Testis (tissue), 2 donors: ENCODE measurements at regions not wholly inside any gene's neighbourhood (a gene's known extent, or its start where the extent isn't known, plus 50 kb on each side); places are given as distances from the start of the nearest gene placed in this dataset.

Source experiments
- CTCF ChIP-seq, 3 experiments: fragments of 450-650 bp in 2 of 3; fragments of 200-600 bp in 1 of 3; sonication (generic) in 1 of 3; IDR thresholded peaks; one replicate each; pipeline ENCODE4 v1.5.1; 2016 to 2019; ENCODE audit warnings: antibody characterized with exemption in 3 of 3, mild to moderate bottlenecking in 2 of 3, moderate library complexity in 1 of 3
- POLR2A ChIP-seq: fragments of 450-650 bp; IDR thresholded peaks from one replicate; pipeline ENCODE4 v1.6.1; 2017; ENCODE audit warnings: antibody characterized with exemption, mild to moderate bottlenecking, moderate library complexity

DNA sequence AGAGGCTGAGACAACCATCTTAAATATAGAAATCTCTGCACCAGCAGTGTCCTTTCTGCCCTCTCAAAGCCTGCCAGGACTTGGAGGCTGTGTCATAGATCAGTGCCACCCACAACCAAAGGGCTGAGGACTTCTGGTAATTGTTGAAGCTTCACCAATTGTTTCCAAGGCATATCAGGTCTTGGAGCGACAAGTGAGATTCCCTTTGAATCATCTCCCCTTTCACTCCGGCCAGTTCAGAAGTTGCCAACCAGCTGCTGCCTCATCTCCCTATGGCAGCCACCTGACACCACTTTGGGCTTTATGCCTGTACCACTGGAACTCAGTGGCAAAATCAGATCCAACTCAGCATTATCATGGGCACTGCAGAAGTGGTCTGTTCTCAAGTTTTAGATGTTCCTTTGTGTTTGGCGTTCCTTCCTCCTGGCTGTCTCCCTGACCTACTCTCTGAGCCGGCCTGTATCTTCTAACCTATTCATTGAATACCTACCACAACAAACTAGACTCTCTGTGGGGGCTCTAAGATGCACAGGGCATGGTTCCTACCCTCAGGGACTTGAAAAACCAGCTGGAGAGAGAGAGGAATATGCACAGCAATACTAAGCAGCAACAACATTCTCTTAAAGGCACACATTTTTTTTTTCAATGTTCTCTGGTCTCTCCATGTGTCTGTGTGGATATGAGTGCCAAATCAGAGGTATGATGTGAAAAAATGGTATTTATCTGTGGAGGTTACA, 90.8 kb upstream of the PFN2 start:
- TF ChIP-seq CTCF (IDR thresholded peaks at IDR 0.05) = no peak
- no peak for TF ChIP-seq POLR2A
